ENCODE measurements at regions not wholly inside any gene's neighbourhood (a gene's known extent, or its start where the extent isn't known, plus 50 kb on each side); places are given as distances from the start of the nearest gene placed in this dataset.

DNA sequence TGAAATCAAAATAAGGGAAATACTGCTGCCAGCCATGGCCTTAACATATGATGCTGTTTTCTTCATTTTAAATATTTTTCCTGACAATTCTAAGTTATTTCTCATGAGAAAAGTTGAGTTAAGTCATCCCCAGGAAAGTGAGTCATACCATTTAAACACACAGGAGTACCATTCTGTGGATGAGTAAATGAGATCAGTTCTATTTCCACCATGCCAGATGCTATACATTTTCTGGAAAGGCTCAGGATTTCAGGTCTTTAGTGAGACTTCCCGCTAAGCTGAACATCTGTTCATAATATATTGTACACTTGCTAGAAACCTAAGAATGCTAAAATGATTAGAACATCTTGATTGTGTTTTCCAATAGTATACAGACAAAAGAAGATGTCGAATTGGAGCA lies 256.2 kb upstream of the MANEA start:
- Histone ChIP-seq H3K27ac (ENCODE audit: insufficient read depth, low read length) (no peak overlapping the region), H3K79me1 (ENCODE audit: low read depth in 1 of 2, low read length in 2 of 2) (no peaks in the 10 kb centered on the region), H3K9me3 (ENCODE audit: control insufficient read depth, insufficient read depth, low read length) (no peaks in the 10 kb centered on the region), H3K9ac (ENCODE audit: low read depth, low read length) (no peak overlapping the region), H3K4me3 (ENCODE audit: insufficient read depth, low read depth, low read length) (no peak overlapping the region), H2BK15ac (ENCODE audit: low read depth, low read length) (no peak overlapping the region), H3K56ac (ENCODE audit: extremely low read depth, insufficient read depth, low read length) (no peak overlapping the region), H3K4me1 (ENCODE audit: control insufficient read depth, insufficient read depth, low read length) (no peaks in the 10 kb centered on the region), H3K4ac (ENCODE audit: low read depth, low read length) (no peak overlapping the region), H3K4me2 (ENCODE audit: low read depth, low read length) (no peak overlapping the region), H2AFZ (replicated peaks; ENCODE audit: low read length, poor library complexity) (no peak overlapping the region), H3K23ac (ENCODE audit: low read depth, low read length) (no peak overlapping the region), H3K9me1 (ENCODE audit: insufficient read depth, low read length) (no peaks in the 10 kb centered on the region), H3K27me3 (ENCODE audit: control insufficient read depth, insufficient read depth, low read length) (no peaks in the 10 kb centered on the region), H2BK120ac (ENCODE audit: low read depth, low read length) (no peak overlapping the region), H4K8ac (ENCODE audit: low read depth in 2 of 2, low read length in 2 of 2) (no peak overlapping the region), H3K18ac (ENCODE audit: low read depth, low read length) (no peak overlapping the region), H3K36me3 (ENCODE audit: control insufficient read depth, insufficient read depth, low read length) (no peaks in the 10 kb centered on the region), H2AK9ac (replicated peaks; ENCODE audit: low read depth, low read length, poor library complexity) (no peak overlapping the region), H4K20me1 (ENCODE audit: insufficient read depth, low read length) (no peaks in the 10 kb centered on the region), H2BK5ac (ENCODE audit: low read depth, low read length, poor library complexity, severe bottlenecking) (no peak overlapping the region), H3K14ac (replicated peaks; ENCODE audit: low read depth, low read length) (no peak overlapping the region), H4K5ac (ENCODE audit: low read depth, low read length) (no peak overlapping the region), H4K91ac (ENCODE audit: insufficient read depth, low read depth, low read length) (no peak overlapping the region), H2AK5ac (ENCODE audit: low read depth, low read length) (no peak overlapping the region), H2BK20ac (ENCODE audit: low read depth, low read length) (no peak overlapping the region)
- TF ChIP-seq, protein P1, sequence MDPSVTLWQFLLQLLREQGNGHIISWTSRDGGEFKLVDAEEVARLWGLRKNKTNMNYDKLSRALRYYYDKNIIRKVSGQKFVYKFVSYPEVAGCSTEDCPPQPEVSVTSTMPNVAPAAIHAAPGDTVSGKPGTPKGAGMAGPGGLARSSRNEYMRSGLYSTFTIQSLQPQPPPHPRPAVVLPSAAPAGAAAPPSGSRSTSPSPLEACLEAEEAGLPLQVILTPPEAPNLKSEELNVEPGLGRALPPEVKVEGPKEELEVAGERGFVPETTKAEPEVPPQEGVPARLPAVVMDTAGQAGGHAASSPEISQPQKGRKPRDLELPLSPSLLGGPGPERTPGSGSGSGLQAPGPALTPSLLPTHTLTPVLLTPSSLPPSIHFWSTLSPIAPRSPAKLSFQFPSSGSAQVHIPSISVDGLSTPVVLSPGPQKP (IDR thresholded peaks at IDR 0.05; ENCODE audit: borderline replicate concordance, low read depth, low read length): no peak
- TF ChIP-seq RFX5 (IDR thresholded peaks at IDR 0.05; ENCODE audit: low read depth, low read length): no peak
- TF ChIP-seq MXI1 (IDR thresholded peaks at IDR 0.05; ENCODE audit: borderline replicate concordance, low read depth, low read length): no peak
- no peak for TF ChIP-seq FOS (IDR thresholded peaks at IDR 0.05; ENCODE audit: low read depth, low read length)
- TF ChIP-seq POLR2A (IDR thresholded peaks at IDR 0.05; ENCODE audit: low read depth, low read length): no peak
- TF ChIP-seq BHLHE40 (IDR thresholded peaks at IDR 0.05; ENCODE audit: low read depth, low read length): no peak
- no peak for TF ChIP-seq RCOR1 (IDR thresholded peaks at IDR 0.05; ENCODE audit: insufficient replicate concordance, low read length)
- no peak for TF ChIP-seq CEBPB (IDR thresholded peaks at IDR 0.05; ENCODE audit: low read depth, low read length)
- TF ChIP-seq, protein P2, sequence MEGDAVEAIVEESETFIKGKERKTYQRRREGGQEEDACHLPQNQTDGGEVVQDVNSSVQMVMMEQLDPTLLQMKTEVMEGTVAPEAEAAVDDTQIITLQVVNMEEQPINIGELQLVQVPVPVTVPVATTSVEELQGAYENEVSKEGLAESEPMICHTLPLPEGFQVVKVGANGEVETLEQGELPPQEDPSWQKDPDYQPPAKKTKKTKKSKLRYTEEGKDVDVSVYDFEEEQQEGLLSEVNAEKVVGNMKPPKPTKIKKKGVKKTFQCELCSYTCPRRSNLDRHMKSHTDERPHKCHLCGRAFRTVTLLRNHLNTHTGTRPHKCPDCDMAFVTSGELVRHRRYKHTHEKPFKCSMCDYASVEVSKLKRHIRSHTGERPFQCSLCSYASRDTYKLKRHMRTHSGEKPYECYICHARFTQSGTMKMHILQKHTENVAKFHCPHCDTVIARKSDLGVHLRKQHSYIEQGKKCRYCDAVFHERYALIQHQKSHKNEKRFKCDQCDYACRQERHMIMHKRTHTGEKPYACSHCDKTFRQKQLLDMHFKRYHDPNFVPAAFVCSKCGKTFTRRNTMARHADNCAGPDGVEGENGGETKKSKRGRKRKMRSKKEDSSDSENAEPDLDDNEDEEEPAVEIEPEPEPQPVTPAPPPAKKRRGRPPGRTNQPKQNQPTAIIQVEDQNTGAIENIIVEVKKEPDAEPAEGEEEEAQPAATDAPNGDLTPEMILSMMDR (conservative IDR thresholded peaks at IDR 0.05; ENCODE audit: low read depth, low read length): no peak
- TF ChIP-seq, protein P3, sequence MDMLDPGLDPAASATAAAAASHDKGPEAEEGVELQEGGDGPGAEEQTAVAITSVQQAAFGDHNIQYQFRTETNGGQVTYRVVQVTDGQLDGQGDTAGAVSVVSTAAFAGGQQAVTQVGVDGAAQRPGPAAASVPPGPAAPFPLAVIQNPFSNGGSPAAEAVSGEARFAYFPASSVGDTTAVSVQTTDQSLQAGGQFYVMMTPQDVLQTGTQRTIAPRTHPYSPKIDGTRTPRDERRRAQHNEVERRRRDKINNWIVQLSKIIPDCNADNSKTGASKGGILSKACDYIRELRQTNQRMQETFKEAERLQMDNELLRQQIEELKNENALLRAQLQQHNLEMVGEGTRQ (IDR thresholded peaks at IDR 0.05; ENCODE audit: low read depth, low read length): no peak
- TF ChIP-seq MAZ (IDR thresholded peaks at IDR 0.05; ENCODE audit: borderline replicate concordance, low read depth, low read length): no peak
- POLR2A ChIA-PET (ENCODE audit: unreplicated experiment): no interaction called here
- intact Hi-C loops (cut with micrococcal nuclease) (no loop called here), dilution Hi-C loops (cut with HindIII; ENCODE audit: low sequenced_read_pairs, unreplicated experiment) (no loop called here), in situ Hi-C loops (cut with MboI; ENCODE audit: low sequenced_read_pairs) (no loop called here)
- ATAC-seq (ENCODE audit: low read depth): no peak
- CTCF ChIA-PET: no interaction called here
- WGBS, 2 experiments (ENCODE audit: extremely low coverage in 2 of 2, insufficient read length in 1 of 2): no CpG with 5 or more reads among the region's 2 CpGs
- BruUV-seq (replicated peaks): no TSS peak
- peak; percentile 30 for DNase-seq

Data from IMR-90 (cell line).